ENCODE measurements at regions not wholly inside any gene's neighbourhood (a gene's known extent, or its start where the extent isn't known, plus 50 kb on each side); places are given as distances from the start of the nearest gene placed in this dataset.
"Not testable (repeated sequence)": the region's sequence is repeated elsewhere in the genome, so short reads cannot be mapped to it uniquely, and the experiment has no call there.

- no peak for DNase-seq
Observed at GRCh38 chr3:177764933-177765332, 567.7 kb upstream of the TBL1XR1 start.

DNA sequence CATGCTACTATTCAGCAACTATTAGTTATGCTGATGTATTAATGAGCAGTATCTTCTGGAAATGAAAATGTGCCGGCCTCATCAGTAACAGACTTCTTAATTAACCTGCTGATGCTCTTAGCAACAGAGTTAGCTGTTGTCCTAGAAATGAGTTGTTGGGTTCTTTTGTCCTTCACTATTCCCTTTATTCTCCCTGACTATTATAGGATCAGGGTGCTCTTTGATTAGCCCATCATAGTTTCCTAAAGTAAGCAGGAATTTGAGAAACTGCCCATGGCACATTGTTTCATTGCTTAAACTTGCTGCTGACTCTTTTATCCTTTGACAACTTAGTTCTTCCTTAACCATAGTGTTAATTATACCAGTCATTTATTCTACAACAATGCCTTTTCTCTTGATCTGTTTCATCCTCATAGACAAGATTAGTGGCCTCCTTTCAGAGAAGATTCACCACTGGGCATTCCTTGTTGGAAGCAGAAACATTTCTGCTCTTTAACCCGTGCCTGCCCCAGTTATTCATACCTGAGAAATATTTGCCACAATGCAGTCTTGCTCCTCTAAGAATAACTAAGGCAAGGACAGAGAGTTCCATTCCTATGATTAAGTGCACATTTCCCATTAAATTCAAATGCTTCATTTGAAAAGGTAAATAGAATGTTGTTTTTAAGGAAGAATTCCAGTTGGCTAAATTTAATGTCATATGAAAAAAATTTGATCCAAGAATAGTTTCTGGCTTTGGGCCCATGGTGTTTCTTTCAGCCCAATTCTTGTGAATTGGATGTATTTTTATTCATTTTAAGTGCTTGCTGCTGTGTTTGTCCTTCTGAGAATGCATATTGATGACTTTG lies 573.3 kb upstream of the TBL1XR1 start:
- DNase-seq, result no peak

- no peak for DNase-seq
Observed at GRCh38 chr3:177771780-177772179, 574.5 kb upstream of the TBL1XR1 start.

DNA sequence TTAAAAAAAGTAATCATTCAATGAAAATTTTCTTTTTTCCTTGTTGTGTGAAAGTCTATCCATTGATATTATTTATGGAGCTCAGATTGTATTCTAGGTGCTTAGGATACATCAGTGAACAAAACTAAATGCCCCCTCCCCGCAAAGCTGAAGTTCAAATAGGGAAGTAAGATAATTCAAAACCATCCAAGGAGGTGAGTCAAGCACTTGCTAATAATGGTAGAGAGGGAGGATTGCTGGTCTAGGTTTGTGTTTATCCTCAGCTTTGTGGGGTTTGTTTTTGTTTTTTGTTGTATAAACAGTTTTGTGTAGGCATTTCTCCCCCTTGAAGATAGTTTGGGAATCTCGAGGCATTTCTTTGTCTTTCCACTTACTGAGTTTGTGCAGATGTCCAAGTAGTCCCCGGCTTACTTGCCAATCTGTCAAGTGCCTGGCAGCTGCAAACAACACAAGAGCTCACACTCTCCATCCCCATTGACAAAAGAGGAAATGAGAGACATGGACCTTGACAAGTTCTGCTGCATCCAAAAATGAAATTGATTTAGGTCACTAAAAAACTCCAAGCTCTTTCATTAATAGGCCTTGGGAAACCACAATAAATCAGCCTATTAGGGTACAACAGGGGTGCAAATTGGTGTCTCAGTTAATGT lies 575.8 kb upstream of the TBL1XR1 start:
- DNase-seq, result peak; percentile 23

DNA sequence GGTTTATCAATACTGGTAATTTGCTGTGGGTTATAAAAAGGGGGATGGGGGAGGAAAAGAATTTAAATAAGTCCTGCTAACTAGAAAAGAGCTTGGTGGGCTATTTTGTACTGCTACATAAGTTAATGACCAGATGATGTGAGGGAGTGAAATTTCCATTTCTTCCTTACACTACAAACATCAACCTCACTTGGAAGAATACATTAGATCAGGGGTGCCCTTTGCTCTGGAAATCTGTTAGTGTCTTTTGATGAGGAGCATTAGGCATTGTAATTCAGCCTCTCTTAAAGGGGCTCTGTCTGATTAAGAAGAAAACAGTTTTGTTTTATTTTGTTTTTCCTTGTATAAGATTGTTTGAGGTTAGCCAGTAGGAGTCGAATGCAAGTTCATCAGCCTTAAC lies 576.4 kb upstream of the TBL1XR1 start:
- DNase-seq, result no peak

- no peak for DNase-seq
Observed at GRCh38 chr3:177776661-177777101, 579.4 kb upstream of the TBL1XR1 start.

- DNase-seq, result peak; percentile 55
Observed at GRCh38 chr3:177777699-177778098, 580.4 kb upstream of the TBL1XR1 start.

GRCh38 chr3:177778633-177779032 lies 581.4 kb upstream of the TBL1XR1 start:
- no peak for DNase-seq

- peak; percentile 47 for DNase-seq
Observed at GRCh38 chr3:177781686-177782161, 584.4 kb upstream of the TBL1XR1 start.

DNA sequence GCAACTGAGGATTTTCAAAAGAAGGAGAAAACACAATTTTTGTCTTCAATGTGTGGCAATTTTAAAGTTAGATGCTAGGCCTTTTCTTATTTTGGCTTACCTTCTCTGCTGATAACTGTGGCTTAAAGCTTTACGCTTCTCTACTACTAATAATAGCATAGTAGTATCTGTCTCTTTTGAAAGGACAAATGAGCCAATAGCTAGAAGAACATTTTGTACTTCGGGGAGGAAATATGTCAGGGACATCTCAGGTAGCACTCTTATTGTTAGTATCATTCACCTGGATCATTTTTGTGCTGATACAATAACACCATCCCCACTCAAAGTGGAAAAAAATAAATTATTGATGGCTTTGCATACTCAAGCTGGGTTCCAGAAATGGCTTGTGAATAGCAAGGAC lies 586.1 kb upstream of the TBL1XR1 start:
- no peak for DNase-seq

- no peak for DNase-seq
Observed at GRCh38 chr3:177783767-177784166, 586.5 kb upstream of the TBL1XR1 start.

DNA sequence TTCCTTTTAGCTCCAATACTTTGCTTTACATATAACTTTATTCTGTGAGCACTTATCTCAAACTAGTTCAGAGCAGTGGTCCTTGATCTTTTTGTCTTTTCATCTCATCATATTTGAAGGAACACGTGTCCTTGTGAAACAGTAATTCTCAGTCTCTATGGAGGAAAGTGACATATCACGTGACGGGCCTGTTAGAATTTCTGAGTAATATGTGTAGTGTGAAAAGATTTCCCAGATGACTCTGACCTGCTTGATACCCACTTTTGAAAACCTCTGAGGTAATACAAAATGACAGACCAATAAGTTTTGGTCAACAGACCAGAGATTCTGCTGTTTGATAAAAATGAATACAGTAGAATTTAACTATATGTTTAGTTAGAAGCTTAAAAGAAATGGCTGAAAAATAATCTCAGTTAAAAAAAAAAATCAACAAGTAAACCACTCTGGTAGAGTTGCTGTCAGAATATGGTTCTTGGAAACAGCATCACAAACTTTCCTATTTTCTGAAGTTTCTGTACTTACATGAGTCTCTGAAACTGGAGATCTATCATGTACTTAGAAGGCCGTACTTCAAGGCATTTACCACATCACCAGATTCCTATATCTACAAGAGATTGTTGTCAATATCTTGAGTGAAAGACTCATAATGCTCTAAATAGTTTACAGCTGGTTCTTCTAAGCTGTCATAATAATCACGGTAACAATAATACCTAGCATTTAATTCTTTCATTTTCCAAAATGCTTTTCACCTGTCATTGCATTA lies 590.2 kb upstream of the TBL1XR1 start:
- no peak for DNase-seq

DNA sequence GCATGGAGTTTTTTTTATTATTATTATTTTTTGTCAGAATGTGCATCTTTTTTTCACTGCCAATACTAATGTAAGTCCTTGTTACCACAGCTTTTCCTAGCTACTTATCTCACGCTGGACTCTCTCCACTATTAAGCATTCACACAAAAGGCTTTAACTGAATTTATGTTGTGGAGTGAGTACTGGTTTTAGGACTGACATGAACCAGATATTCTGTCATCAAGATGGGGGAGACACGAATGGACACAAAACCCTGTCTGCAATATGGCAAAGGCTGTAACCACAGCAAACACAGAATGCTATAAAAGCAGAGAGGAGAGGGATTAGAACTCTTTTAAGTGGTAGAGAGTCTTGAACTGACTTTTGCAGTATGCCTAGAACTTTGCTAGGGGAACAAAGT lies 592.2 kb upstream of the TBL1XR1 start:
- DNase-seq, result no peak

GRCh38 chr3:177792311-177793030 lies 595.2 kb upstream of the TBL1XR1 start:
- DNase-seq, result no peak

DNA sequence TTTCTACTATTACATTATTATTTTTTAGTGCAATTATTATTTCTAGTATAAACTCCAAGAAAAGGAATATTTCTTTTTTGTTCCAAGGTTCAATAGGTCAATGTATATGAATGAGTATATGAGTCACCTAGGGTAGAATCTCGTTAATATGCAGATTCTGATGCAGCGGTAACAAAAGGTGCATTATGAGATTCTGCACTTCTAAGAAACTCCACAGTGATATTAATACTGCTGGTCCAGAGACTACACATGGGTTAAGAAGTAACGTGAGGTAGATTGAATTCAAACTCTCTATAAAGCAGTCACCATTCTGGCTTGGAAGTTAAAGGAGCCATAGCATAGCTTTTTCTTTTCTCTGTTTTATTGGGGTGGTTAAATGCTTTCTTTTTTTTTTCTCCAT lies 596.2 kb upstream of the TBL1XR1 start:
- no peak for DNase-seq

DNA sequence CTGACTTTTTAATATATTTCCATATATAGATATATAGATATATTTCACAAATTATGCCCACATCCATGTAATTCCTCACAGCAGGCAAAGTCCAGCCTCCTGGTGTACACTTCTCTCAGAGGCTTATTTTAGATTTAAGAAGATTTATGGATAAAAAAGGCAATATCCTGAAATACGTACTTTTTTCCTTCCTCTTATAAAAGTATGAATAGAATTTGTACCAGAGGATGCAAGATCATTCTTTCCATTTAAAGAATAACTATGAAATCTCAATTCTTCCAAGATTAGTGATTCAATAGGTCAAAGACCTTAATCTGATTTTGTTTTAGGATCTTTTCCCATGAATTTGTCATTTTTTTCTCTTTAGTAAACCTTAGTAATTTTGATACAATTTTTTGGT lies 597.9 kb upstream of the TBL1XR1 start:
- DNase-seq, result no peak

GRCh38 chr3:177795859-177796258 lies 598.6 kb upstream of the TBL1XR1 start:
- no peak for DNase-seq

GRCh38 chr3:177800147-177800546 lies 602.9 kb upstream of the TBL1XR1 start:
- DNase-seq, result not testable (repeated sequence)

GRCh38 chr3:177800561-177800960 lies 603.3 kb upstream of the TBL1XR1 start:
- no peak for DNase-seq

GRCh38 chr3:177802151-177802900 lies 605.0 kb upstream of the TBL1XR1 start:
- DNase-seq, result peak; percentile 83

GRCh38 chr3:177803500-177803899 lies 606.2 kb upstream of the TBL1XR1 start:
- no peak for DNase-seq

- no peak for DNase-seq
Observed at GRCh38 chr3:177804032-177804431, 606.8 kb upstream of the TBL1XR1 start.
